ENCODE measurements at regions not wholly inside any gene's neighbourhood (a gene's known extent, or its start where the extent isn't known, plus 50 kb on each side); places are given as distances from the start of the nearest gene placed in this dataset.

- Histone ChIP-seq H3K4me1 (peaks cover 17% of the 10 kb centered on the region), H3K36me3 (no peaks in the 10 kb centered on the region), H3K27me3 (no peaks in the 10 kb centered on the region), H3K9me3 (no peaks in the 10 kb centered on the region), H3K4me3 (no peak overlapping the region), H3K27ac (no peak overlapping the region)
- WGBS, result 64% methylated on average over 7 of the region's 7 CpGs
- TF ChIP-seq CTCF (IDR thresholded peaks at IDR 0.05), result no peak
- TF ChIP-seq POLR2A (IDR thresholded peaks at IDR 0.05), result no peak
- no peak for DNase-seq (ENCODE audit: low spot score in 2 of 2)
Measured at GRCh38 chr21:35927262-35927661, 133.1 kb downstream of the SETD4 start.

GRCh38 chr21:35926003-35926740, 134.2 kb downstream of the SETD4 start:
- Histone ChIP-seq H3K9me3 (no peaks in the 10 kb centered on the region), H3K27me3 (no peaks in the 10 kb centered on the region), H3K27ac (no peak overlapping the region), H3K36me3 (no peaks in the 10 kb centered on the region), H3K4me1 (peaks cover 16% of the 10 kb centered on the region), H3K4me3 (no peak overlapping the region)
- WGBS, result 74% methylated on average over 3 of the region's 3 CpGs
- DNase-seq (ENCODE audit: low spot score in 2 of 2), result no peak
- TF ChIP-seq CTCF (IDR thresholded peaks at IDR 0.05) (no peak), POLR2AphosphoS5 (IDR thresholded peaks at IDR 0.05) (no peak), POLR2A (IDR thresholded peaks at IDR 0.05) (no peak), EP300 (IDR thresholded peaks at IDR 0.05) (no peak)

GRCh38 chr21:35925497-35925896, 134.8 kb downstream of the SETD4 start:
- DNase-seq (ENCODE audit: low spot score in 2 of 2), result no peak

GRCh38 chr21:35924714-35925301, 135.5 kb downstream of the SETD4 start:
- TF ChIP-seq CTCF (IDR thresholded peaks at IDR 0.05) (no peak), EP300 (IDR thresholded peaks at IDR 0.05) (peak; percentile 15), POLR2AphosphoS5 (IDR thresholded peaks at IDR 0.05) (peak; percentile 41 to 87 (median 84))
- Histone ChIP-seq H3K4me3 (no peak overlapping the region), H3K27me3 (no peaks in the 10 kb centered on the region), H3K36me3 (no peaks in the 10 kb centered on the region), H3K4me1 (peaks cover 16% of the 10 kb centered on the region), H3K9me3 (no peaks in the 10 kb centered on the region), H3K27ac (peak overlapping the region; percentile 69)
- DNase-seq (ENCODE audit: low spot score in 2 of 2), result no peak
- 62% methylated on average over 6 of the region's 6 CpGs for WGBS

More at GRCh38 chr21:35925497-35925896, 134.8 kb downstream of the SETD4 start:
- no peak overlapping the region for H3K4me3 ChIP-seq
- TF ChIP-seq CTCF (IDR thresholded peaks at IDR 0.05) (no peak), EP300 (IDR thresholded peaks at IDR 0.05) (no peak), POLR2A (IDR thresholded peaks at IDR 0.05) (no peak), POLR2AphosphoS5 (IDR thresholded peaks at IDR 0.05) (peak in 2 of 3 donors; percentile 22 to 47)
- H3K27me3 ChIP-seq, result no peaks in the 10 kb centered on the region
- H3K9me3 ChIP-seq, result no peaks in the 10 kb centered on the region
- WGBS, result 49% methylated on average over 6 of the region's 6 CpGs
- H3K4me1 ChIP-seq, result peaks cover 16% of the 10 kb centered on the region
- no peaks in the 10 kb centered on the region for H3K36me3 ChIP-seq
- peak overlapping the region; percentile 69 for H3K27ac ChIP-seq

GRCh38 chr21:35923971-35924370, 136.4 kb downstream of the SETD4 start:
- TF ChIP-seq POLR2A (IDR thresholded peaks at IDR 0.05) (no peak), POLR2AphosphoS5 (IDR thresholded peaks at IDR 0.05) (no peak), CTCF (IDR thresholded peaks at IDR 0.05) (no peak), EP300 (IDR thresholded peaks at IDR 0.05) (no peak)
- Histone ChIP-seq H3K4me1 (peaks cover 16% of the 10 kb centered on the region), H3K36me3 (no peaks in the 10 kb centered on the region), H3K9me3 (no peaks in the 10 kb centered on the region), H3K4me3 (no peak overlapping the region), H3K27me3 (no peaks in the 10 kb centered on the region), H3K27ac (peak overlapping the region; percentile 69)
- 89% methylated on average over 5 of the region's 5 CpGs for WGBS
- DNase-seq (ENCODE audit: low spot score in 2 of 2), result no peak

Data from suprapubic skin (tissue), 4 donors.